Left lobe of liver (tissue), 2 donors: ENCODE measurements at regions not wholly inside any gene's neighbourhood (a gene's known extent, or its start where the extent isn't known, plus 50 kb on each side); places are given as distances from the start of the nearest gene placed in this dataset.
"Not testable (repeated sequence)": the region's sequence is repeated elsewhere in the genome, so short reads cannot be mapped to it uniquely, and the experiment has no call there.

Source experiments
- ATAC-seq: fragments of 200-7000 bp; cut with Tn5 transposase; one replicate; pipeline ENCODE4 v1.9.1; 2020; ENCODE audit warnings: mild to moderate bottlenecking, moderate library complexity
- DNase-seq: peaks from one replicate; pipeline ENCODE4 v3.0.0-alpha.2; 2020; ENCODE audit warnings: low spot score
- donor health status: DM: no; HTN: no; CAD: no; lungs with moderate emphysema.
- donor health status: DM: no; HTN: yes; CAD: no.

DNA sequence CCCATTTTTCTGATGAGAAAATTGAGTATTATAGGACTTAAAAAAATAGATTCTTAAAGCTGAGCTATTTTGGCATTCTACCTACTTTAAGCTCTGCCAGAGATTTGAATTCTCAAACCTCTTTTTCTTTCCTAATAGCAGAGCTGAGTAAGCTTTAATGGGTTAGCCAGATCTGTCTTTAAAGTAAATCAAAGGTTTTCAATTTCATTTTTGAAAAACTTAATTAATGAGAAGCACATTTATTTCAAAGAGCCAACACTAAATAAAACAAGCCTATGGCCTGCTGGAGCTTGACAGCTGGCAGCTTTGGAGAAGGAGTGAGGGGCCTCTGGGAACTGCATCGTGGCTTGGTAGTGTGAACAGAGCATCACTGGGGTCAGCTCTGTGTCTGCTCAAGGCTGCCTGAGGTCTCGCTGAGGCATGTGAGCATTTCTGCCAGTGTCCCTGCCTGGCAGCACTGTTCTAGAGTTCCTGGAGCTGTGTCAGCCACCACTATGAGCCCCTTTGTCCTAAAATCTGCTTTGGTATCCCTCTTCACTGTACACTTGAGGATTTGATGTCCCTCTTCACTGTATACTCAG lies 50.4 kb upstream of the PRSS23 start:
- DNase-seq (no peak), ATAC-seq (no peak)

DNA sequence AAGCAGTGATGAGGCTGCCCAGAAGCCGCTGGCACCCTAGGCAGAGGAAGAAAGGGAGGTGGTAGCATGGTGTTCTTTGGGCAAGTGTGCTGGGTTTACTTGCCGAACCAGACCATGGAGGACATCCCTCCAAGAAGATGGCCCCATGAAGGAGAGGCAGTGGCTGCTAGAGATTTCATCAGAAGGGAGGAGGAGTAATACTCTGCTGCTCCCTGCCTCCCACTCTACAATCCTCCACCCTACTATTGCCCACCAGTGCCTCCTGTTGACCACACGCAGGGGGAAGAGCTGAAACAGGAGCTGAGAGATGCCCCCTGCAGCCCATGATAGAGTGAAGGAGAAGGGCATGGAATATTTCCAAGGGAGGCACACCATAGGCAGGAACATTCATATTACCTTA lies 51.0 kb upstream of the PRSS23 start:
- ATAC-seq (no peak), DNase-seq (no peak)

DNA sequence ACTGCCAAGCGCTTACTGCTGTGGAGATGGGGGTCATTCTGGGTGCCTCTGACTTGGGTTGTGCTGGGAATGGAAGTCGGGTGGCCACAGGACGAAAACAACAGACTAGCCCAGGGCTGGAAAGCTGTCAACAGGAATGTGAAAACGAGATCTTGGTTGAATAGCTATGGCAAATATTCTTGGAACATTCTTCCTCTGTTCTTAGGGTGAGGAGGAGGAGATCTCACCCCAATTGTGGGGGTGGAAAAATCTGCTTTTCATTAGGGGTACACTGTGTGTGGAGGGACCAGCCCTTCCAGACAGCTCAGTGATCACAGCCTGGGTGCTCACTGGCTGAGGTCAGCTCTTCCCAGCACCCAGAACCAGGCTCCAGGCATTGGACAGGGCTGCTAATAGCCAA lies 52.0 kb upstream of the PRSS23 start:
- no peak for DNase-seq
- no peak for ATAC-seq

DNA sequence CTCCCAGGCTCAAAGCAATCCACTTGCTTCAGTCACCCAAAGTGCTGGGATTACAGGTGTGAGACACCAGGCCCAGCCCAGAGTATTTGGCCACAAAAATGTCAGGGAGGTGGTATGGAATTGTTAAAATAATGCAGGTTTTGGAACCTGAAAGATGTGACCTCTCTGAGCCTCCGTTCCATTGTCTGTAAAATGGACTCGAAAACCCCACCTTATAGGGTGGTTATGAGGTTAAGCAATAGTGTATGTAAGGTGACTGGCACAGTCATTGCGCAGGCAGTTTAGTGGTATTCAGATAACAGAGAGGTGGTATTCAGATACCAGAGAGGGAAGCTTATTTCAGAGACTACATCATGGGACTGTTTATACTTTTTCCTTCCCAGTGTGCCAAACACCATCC lies 52.5 kb upstream of the PRSS23 start:
- DNase-seq: no peak
- no peak for ATAC-seq

DNA sequence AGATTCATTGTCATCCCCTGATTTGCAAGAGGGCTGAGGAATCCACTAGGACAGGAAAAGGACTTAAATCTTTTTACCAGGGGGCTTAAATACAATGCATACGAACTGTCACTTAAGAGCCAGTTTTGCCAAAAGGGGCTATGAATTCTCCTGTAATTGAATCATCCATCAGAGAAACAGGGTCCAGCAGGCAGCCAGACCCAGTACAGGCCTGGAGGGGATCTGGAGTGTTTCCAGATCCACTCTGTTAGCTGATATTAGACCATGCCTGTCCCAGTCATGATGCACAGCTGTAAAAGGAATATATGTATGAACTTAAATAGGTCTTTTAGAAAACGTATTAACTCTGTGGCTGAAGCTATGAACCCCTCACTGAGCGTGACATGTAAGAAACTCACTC lies 53.8 kb upstream of the PRSS23 start:
- DNase-seq (no peak), ATAC-seq (no peak)

DNA sequence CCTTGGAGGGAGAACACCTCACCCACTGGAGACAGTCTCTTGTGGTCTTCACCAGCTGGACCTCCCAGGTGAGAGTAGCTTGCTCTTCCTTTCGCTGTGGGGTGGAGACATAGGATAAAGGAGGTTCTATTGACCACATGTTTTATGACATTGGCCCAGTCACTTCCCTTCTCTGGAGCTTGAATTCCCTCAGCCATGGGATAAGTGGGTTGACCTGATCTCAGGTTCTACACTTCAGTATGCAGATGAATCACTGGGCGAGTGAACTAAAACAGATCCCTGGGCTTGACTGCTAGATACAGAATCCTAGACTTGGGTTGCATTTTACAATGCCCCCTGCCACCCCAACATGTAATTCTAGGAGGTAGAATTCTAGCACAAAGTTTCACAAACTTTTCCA lies 54.8 kb upstream of the PRSS23 start:
- ATAC-seq (no peak), DNase-seq (no peak)

DNA sequence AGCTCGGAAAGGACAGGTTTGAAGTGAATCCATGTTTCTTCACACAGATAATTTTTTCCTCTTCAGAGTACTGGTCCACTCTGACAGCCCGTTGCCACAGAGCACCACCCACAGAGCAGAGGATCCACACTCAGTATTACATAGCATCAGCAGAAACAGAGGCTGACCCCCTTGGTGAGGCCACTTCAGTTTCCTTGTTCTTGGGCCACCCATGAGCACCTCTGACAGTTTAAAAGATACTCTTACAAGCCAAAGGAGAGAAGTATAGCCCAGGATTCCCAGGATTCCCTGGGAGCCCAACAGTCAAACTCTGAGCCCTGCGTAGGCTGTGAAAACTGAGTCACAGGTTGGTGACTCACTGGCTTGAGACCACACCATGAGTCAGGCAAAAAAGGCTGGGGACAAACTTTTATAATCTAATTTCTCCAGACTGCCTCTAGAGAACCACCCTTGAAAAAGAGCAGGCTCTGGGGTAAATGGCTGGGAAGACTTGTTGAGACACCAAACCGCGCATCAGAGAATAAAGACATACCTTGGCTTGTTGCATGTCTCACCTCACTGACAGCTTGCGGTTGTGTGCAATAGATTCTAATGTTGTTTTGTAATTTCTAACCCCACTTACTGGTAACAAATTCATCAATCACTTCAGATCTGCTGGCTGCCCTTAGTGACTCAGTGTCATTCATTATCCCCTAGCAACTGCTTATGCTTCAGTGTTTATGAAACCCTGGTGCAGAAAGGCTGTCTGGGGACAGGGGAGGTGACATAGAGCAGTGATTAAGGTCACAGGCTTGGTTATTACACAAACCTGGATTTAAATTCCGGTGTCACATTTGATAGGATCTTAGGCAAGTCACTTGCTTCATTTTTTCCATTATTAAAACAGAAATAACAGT lies 56.9 kb upstream of the PRSS23 start:
- no peak for DNase-seq

DNA sequence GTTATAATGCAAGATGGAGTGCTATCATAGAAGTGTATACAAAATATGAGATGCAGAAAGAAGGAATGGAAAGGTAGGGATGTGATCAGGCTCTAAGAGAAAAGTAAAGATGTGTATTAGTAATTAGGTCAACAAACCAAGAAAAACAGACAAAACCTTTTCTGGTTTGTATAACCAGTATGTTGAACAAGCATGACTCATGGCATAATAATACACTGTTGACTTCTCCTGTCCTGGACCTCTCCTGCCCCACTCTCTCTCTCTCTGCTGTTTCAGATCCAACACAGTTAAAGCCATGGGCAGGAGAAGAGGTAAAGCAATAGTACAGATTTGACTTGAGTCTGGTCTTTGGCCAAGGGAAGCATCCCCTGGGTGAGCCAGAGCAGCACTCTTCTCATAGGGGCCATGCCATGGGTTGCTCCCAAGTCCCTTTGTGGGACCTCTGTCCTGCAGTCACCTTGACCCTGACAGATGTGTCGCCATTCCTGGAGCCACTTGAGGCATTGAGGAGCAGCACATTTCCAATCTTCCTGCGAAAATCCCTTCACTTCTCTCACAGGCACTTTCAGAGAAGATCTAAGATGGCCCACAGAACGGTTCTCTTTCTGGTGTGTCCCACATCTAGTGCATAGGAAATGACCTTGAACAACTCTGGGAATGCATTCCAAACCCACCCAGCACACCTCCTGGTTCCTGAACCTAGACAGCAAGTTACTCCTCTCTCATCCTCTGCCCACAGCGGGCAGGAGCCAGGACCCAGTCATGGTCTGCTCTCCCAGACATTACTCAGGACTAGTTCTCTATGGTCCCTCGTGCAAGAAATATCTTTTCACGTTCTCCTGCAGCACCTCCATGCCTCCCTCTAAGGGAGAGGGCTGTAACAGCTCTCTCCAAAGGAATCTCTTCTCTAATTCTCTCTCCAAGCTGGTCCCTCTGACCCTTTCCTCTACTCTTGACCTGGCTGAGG lies 58.2 kb upstream of the PRSS23 start:
- DNase-seq: no peak
- no peak for ATAC-seq

More for the DNA sequence above, 56.9 kb upstream of the PRSS23 start:
- ATAC-seq: no peak

DNA sequence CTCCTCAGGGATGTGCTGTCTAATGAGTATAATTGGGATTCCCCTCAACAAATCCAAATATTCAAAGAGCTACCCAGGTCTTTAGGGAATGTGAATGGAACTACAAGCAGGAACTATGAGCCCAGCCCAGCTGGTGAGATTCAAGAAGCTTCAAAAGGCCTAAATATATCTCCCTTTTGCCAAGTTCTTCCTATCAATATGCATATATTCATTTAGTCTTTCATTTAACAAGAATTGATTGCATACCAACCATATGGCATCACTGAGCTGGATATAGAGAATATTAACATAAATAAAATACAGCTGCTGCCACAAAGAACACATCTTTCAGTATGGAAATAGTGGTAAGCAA lies 58.9 kb upstream of the PRSS23 start:
- no peak for ATAC-seq

DNA sequence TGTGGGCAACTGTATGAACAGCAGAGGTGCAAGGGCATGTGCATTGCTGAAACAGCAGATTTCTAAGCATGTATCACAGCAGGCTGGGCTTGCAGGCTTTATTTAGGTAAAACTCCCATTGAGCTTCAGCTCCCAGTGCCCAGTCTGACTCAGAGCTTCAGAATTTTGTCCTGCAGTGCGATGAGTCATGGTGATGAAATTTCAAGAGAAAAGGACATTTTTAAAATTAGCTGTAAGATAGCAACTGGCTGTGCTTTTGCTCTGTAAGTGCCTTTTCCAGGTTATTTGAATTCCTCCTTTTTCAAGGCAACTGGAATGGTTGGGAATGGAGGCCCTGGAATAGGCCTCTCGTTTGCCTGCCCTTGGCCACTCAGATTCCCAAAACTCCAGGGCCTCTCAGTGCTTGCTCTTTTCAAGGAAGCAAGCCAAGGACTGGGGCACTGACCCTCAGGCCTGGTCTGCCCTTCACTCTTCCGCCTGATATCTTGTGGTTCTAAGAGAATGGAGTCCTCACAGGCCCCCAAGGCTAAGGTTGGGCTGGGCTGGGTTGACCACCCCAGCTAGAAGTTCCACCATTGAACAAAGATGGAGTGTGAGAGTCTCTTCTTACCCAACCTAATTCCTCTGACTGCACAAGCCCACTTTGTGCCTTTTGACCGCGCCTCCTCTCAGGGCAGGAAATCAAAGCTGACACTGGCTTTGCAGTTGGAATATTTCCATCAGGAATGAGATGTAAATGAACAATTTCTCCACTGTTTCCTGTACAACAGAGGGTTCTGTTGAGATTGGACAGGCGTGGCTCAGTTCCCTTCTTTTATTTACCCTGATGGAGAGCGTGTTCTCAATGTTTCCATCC lies 59.5 kb upstream of the PRSS23 start:
- ATAC-seq (peak; percentile 42), DNase-seq (no peak)

More for the DNA sequence above, 58.9 kb upstream of the PRSS23 start:
- no peak for DNase-seq

DNA sequence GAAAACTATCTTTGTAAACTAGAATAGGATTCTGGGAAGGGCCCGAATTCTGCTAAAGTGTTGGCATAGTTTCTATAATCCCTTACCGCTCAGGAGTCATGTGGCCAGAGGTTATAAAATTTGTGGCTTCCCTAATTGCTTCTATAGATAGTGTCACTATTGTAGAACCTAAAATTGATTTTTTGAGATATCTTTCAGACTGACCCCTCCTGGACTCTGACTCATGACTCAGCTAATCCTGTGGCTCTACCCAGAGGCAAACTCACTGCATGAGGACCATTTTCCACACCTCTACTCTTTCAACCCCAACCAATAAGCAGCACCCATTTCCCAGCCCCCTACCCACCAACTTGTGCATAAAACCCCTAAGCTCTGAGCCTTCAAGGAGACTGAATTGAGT lies 61.8 kb upstream of the PRSS23 start:
- DNase-seq (no peak), ATAC-seq (peak; percentile 38)

DNA sequence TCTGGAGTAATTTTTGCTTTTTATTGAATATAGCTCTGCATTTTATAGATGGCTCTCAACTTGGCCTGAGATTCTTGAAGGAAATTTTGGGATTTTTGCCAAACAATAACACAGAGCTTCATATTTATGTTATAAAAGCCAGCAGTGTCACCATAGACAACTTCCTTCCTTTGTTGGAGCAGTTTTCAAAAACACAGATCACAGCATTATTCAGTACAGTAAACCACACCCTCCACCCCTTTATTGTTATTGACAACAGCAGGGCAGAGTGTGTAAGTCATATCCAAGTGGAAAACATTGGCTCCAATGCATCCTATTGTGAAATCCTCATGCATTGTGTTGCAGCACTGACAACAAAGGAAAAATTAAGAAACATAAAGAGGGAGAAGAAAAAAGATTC lies 62.6 kb upstream of the PRSS23 start:
- no peak for DNase-seq
- ATAC-seq: peak; percentile 26

DNA sequence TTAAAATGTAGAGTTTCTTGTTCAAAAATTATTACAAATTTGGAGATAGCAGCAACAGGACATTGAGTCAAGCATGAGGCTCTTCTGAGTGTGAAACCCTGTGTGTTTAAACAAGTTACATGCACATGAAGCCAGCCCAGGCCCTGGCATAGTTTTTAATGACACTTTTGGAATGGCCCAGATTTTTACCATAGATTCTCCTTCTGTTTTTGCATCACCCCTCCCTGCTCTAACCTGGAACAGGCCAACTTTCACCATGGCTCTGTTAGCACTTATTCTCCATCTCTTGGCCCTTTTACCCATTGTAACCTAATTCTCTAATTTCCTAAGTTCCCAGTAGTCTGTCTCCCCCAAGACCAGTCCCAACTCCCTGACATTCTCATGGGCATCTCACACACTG lies 63.1 kb upstream of the PRSS23 start:
- no peak for DNase-seq
- no peak for ATAC-seq

DNA sequence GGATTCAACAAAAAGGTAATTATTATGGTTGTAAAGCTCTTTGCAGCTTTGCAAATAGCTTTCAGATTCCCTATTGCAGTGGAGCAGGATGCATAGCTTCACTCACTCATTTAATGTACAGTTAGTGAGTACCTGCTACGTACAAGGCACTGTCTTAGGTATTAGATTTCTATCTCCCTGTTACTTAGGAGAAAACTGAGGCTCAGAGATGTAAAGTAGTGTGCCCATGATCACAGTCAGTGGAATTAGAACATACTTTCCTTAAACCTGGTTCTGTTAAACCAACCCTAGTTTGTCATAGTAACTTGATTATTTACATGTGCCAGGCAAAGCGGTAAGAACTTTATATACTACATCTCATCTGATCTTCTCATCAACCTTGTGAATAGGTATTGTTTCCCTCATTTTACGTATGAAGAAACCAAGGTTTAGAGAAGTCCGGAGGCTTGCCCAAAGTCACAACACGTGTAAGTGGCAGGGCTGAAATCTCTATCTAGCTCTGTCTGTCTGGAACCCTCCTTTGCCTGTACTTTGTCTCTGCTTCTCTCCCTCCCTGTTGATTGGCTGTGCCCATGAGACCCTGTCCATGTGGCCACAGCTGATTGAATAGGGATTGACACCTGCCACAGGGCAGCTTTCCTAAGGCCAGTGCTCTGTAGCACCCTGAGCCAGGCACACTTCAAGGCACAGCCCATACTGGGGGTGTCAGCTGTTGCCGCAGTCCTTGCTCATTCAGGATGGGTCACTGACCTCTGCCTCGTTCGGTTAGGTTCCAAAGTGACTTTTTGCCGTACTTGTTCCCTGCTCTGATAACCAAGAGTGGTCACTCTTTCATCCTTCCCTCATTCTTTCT lies 63.8 kb upstream of the PRSS23 start:
- ATAC-seq (no peak), DNase-seq (no peak)

DNA sequence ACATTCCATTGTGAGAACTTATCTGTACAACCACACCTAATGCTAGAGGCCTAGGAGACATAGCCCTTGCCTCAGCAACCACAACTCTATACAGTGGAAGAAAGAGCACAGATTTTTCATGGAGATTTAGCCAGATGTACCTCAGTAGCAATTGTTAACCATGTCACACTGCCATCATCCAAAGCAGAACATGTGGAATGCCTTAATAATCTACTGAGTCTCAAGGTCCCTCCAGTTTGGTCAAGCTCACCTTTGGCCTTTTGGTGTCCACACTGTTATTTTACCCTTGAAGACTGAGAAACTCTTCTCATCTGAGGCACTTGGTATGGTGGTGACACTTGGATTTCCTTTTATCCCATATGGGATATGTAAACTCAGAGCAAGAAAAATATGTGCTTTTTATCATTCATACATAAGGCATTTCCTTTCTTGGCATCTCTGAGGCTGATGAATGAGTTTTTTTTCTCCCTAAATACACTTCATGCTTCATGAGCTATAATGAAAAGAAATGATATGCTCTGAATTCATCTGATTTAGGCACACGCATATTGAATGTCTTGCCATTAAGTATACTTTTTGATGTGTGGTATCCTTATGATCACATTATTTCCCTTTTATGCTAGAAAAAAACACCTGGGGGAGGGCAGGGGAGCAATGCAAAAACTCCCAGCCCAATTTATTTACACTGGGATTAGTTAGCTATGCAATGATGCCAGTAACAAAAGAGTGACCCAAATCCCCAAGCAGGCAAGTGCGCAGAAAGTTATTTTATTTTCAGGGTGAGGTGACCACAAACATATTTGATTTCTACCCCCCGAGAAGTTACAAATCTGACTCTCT lies 63.3 kb upstream of the ME3 start:
- ATAC-seq (no peak), DNase-seq (no peak)

DNA sequence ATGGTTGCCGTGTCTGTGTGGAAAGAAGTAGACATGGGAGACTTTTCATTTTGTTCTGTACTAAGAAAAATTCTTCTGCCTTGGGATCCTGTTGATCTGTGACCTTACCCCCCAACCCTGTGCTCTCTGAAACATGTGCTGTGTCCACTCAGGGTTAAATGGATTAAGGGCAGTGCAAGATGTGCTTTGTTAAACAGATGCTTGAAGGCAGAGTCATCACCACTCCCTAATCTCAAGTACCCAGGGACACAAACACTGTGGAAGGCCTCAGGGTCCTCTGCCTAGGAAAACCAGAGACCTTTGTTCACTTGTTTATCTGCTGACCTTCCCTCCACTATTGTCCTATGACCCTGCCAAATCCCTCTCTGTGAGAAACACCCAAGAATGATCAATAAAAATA lies 60.3 kb upstream of the ME3 start:
- DNase-seq, ATAC-seq: not testable (repeated sequence)

DNA sequence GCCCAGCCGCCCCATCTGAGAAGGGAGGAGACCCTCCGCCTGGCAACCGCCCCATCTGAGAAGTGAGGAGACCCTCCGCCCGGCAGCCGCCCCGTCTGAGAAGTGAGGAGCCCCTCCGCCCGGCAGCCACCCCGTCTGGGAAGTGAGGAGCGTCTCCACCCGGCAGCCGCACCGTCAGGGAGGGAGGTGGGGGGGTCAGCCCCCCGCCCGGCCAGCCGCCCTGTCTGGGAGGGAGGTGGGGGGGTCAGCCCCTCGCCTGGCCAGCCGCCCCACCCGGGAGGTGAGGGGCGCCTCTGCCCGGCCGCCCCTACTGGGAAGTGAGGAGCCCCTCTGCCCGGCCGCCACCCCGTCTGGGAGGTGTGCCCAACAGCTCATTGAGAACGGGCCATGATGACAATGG lies 59.9 kb upstream of the ME3 start:
- ATAC-seq, DNase-seq: not testable (repeated sequence)

DNA sequence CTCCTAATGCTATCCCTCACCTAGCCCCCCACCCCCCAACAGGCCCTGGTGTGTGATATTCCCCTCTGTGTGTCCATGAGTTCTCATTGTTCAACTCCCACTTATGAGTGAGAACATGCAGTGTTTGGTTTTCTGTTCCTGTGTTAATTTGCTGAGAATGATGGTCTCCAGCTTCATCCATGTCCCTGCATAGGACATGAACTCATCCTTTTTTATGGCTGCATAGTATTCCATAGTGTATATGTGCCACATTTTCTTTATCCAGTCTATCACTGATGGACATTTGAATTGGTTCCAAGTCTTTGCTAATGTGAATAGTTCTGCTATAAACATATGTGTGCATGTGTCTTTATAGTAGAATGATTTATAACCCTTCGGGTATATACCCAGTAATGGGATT lies 57.2 kb upstream of the ME3 start:
- DNase-seq, ATAC-seq: not testable (repeated sequence)

DNA sequence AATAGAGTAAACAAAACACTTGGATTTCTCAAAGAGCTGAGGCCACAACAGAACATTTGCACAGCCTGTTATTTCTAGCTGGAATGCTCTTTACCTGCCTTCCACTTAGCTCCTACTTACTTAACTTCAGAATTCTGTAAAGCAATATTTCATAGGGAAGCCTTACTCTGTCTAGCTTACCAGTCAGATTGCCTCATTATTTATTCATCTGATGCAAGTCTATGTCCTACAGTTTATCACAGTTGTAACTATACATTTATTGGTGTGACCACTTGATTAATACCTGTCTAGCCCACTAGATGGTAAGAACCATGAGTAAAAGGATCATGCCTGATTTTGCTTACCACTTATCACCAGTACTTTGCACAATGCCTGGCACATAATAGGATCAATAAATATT lies 56.1 kb upstream of the ME3 start:
- no peak for ATAC-seq
- no peak for DNase-seq
